ENCODE measurements at regions not wholly inside any gene's neighbourhood (a gene's known extent, or its start where the extent isn't known, plus 50 kb on each side); places are given as distances from the start of the nearest gene placed in this dataset.
"Not testable (repeated sequence)": the region's sequence is repeated elsewhere in the genome, so short reads cannot be mapped to it uniquely, and the experiment has no call there.

- H3K27ac ChIP-seq (ENCODE audit: low read length); H3K27me3 ChIP-seq (ENCODE audit: control insufficient read depth, insufficient read depth, low read length); H3K9me3 ChIP-seq (ENCODE audit: control insufficient read depth, insufficient read depth, low read length); H3K9me3 Mint-ChIP-seq; H3K4me1 ChIP-seq (ENCODE audit: control insufficient read depth, insufficient read depth, low read length); intact Hi-C loops (cut with micrococcal nuclease); H3K4me3 ChIP-seq (ENCODE audit: low read length); H3K4me3 Mint-ChIP-seq; ATAC-seq; H3K36me3 ChIP-seq (ENCODE audit: control insufficient read depth, insufficient read depth, low read length); H3K27ac Mint-ChIP-seq; H3K4me1 Mint-ChIP-seq; H3K36me3 Mint-ChIP-seq; DNase-seq: not testable (repeated sequence)
- WGBS (ENCODE audit: insufficient coverage), result 93% methylated on average over 4 of the region's 4 CpGs
- peaks cover 0 to 11% of the 10 kb centered on the region in 2 donors for H3K27me3 Mint-ChIP-seq (ENCODE audit: low read depth in 2 of 2)
Measured at GRCh38 chr9:91512235-91512634, 88.6 kb upstream of the NFIL3 start.

- ATAC-seq (no peak), DNase-seq (no peak)
- H3K4me1 ChIP-seq (ENCODE audit: control insufficient read depth, insufficient read depth, low read length), result no peaks in the 10 kb centered on the region
- peaks cover 3% of the 10 kb centered on the region for H3K27me3 ChIP-seq (ENCODE audit: control insufficient read depth, insufficient read depth, low read length)
- no peak overlapping the region for H3K4me3 ChIP-seq (ENCODE audit: low read length)
- no peak overlapping the region for H3K27ac Mint-ChIP-seq
- H3K4me1 Mint-ChIP-seq, result no peaks in the 10 kb centered on the region
- peaks cover 0 to 7% of the 10 kb centered on the region in 2 donors for H3K27me3 Mint-ChIP-seq (ENCODE audit: low read depth in 2 of 2)
- 43% methylated on average over 4 of the region's 4 CpGs for whole genome bisulfite sequencing (ENCODE audit: insufficient coverage)
- no peaks in the 10 kb centered on the region for H3K9me3 Mint-ChIP-seq
- H3K27ac ChIP-seq (ENCODE audit: low read length), result no peak overlapping the region
- no peaks in the 10 kb centered on the region for H3K9me3 ChIP-seq (ENCODE audit: control insufficient read depth, insufficient read depth, low read length)
- no peaks in the 10 kb centered on the region for H3K36me3 ChIP-seq (ENCODE audit: control insufficient read depth, insufficient read depth, low read length)
- H3K4me3 Mint-ChIP-seq, result no peak overlapping the region
- no peaks in the 10 kb centered on the region for H3K36me3 Mint-ChIP-seq
- no peak for TF ChIP-seq CTCF (IDR thresholded peaks at IDR 0.05)
- intact Hi-C loops (cut with micrococcal nuclease), result no loop called here
Measured at GRCh38 chr9:91503673-91504081, 80.0 kb upstream of the NFIL3 start.

GRCh38 chr9:91502913-91503672 is 79.5 kb upstream of the NFIL3 start:
- Mint-ChIP-seq H3K27me3 (ENCODE audit: low read depth in 2 of 2) (peaks cover 0 to 7% of the 10 kb centered on the region in 2 donors), H3K36me3 (no peaks in the 10 kb centered on the region), H3K4me1 (no peaks in the 10 kb centered on the region), H3K27ac (no peak overlapping the region), H3K4me3 (no peak overlapping the region), H3K9me3 (no peaks in the 10 kb centered on the region)
- no peak for DNase-seq
- WGBS (ENCODE audit: insufficient coverage), result 90% methylated on average over 12 of the region's 12 CpGs
- H3K27me3 ChIP-seq (ENCODE audit: control insufficient read depth, insufficient read depth, low read length), result peaks cover 3% of the 10 kb centered on the region
- no peak overlapping the region for H3K27ac ChIP-seq (ENCODE audit: low read length)
- H3K4me1 ChIP-seq (ENCODE audit: control insufficient read depth, insufficient read depth, low read length), result no peaks in the 10 kb centered on the region
- no peaks in the 10 kb centered on the region for H3K36me3 ChIP-seq (ENCODE audit: control insufficient read depth, insufficient read depth, low read length)
- no peak overlapping the region for H3K4me3 ChIP-seq (ENCODE audit: low read length)
- intact Hi-C loops (cut with micrococcal nuclease), result no loop called here
- H3K9me3 ChIP-seq (ENCODE audit: control insufficient read depth, insufficient read depth, low read length), result no peaks in the 10 kb centered on the region
- TF ChIP-seq CTCF (IDR thresholded peaks at IDR 0.05), result no peak
- ATAC-seq, result no peak

- no peak overlapping the region for H3K4me3 ChIP-seq (ENCODE audit: low read length)
- no peaks in the 10 kb centered on the region for H3K36me3 Mint-ChIP-seq
- intact Hi-C loops (cut with micrococcal nuclease), result no loop called here
- no peaks in the 10 kb centered on the region for H3K9me3 Mint-ChIP-seq
- H3K4me3 Mint-ChIP-seq, result no peak overlapping the region
- peaks cover 0 to 7% of the 10 kb centered on the region in 2 donors for H3K27me3 Mint-ChIP-seq (ENCODE audit: low read depth in 2 of 2)
- H3K36me3 ChIP-seq (ENCODE audit: control insufficient read depth, insufficient read depth, low read length), result no peaks in the 10 kb centered on the region
- H3K4me1 Mint-ChIP-seq, result no peaks in the 10 kb centered on the region
- no peak for DNase-seq
- 92% methylated on average over 6 of the region's 6 CpGs for WGBS (ENCODE audit: insufficient coverage)
- H3K27ac Mint-ChIP-seq, result no peak overlapping the region
- no peaks in the 10 kb centered on the region for H3K4me1 ChIP-seq (ENCODE audit: control insufficient read depth, insufficient read depth, low read length)
- no peak overlapping the region for H3K27ac ChIP-seq (ENCODE audit: low read length)
- no peak for TF ChIP-seq CTCF (IDR thresholded peaks at IDR 0.05)
- peaks cover 3% of the 10 kb centered on the region for H3K27me3 ChIP-seq (ENCODE audit: control insufficient read depth, insufficient read depth, low read length)
- no peak for ATAC-seq
- no peaks in the 10 kb centered on the region for H3K9me3 ChIP-seq (ENCODE audit: control insufficient read depth, insufficient read depth, low read length)
Measured at GRCh38 chr9:91502475-91502874, 78.8 kb upstream of the NFIL3 start.

Data from natural killer cell (primary cell).